SU-DHL-6 (cell line): ENCODE measurements at regions not wholly inside any gene's neighbourhood (a gene's known extent, or its start where the extent isn't known, plus 50 kb on each side); places are given as distances from the start of the nearest gene placed in this dataset.

Experiments
- H2AFZ ChIP-seq: fragments of 200-600 bp; sonication (generic); 2 replicates; pipeline ENCODE4 v1.6.1; 2014; ENCODE audit warnings: low read depth, mild to moderate bottlenecking, moderate library complexity, mixed read lengths, antibody characterized with exemption, low read length; ENCODE audit not compliant: severe bottlenecking
- H3F3A ChIP-seq: fragments of 200-600 bp; shearing (Covaris generic); 2 replicates; pipeline ENCODE4 v1.6.0; 2016; ENCODE audit warnings: antibody characterized with exemption, mild to moderate bottlenecking; ENCODE audit not compliant: insufficient read depth
- H3K27ac ChIP-seq: fragments of 200-600 bp; sonication (generic); 2 replicates; pipeline ENCODE4 v1.5.1; 2016; ENCODE audit warnings: low read depth, mild to moderate bottlenecking, low read length, moderate library complexity, mixed read lengths
- H3K27me3 ChIP-seq: fragments of 200-600 bp; sonication (generic), shearing (Covaris generic); 2 replicates; pipeline ENCODE4 v1.6.0; 2014; ENCODE audit warnings: mild to moderate bottlenecking, low read length
- H3K36me3 ChIP-seq: fragments of 200-600 bp; sonication (generic); 2 replicates; pipeline ENCODE4 v1.6.1; 2014; ENCODE audit warnings: mild to moderate bottlenecking, low read length, mixed read lengths
- H3K4me2 ChIP-seq: fragments of 300-600, 200-600 bp; shearing (Covaris generic), sonication (generic); 2 replicates; pipeline ENCODE4 v1.6.0; 2014; ENCODE audit warnings: low read length, low read depth, mild to moderate bottlenecking; ENCODE audit not compliant: poor library complexity, severe bottlenecking
- H3K4me3 ChIP-seq: fragments of 200-600 bp; sonication (generic); 2 replicates; pipeline ENCODE4 v1.5.1; 2014; ENCODE audit warnings: antibody characterized with exemption, low read length, mild to moderate bottlenecking, mixed read lengths; ENCODE audit not compliant: insufficient read depth, poor library complexity, severe bottlenecking
- H3K79me2 ChIP-seq: fragments of 200-600 bp; sonication (generic); 2 replicates; pipeline ENCODE4 v1.6.1; 2014; ENCODE audit warnings: mild to moderate bottlenecking, low read length, moderate library complexity; ENCODE audit not compliant: insufficient read depth
- H3K9ac ChIP-seq: fragments of 200-600 bp; sonication (generic); 2 replicates; pipeline ENCODE4 v1.7.0; 2014; ENCODE audit warnings: mild to moderate bottlenecking, low read length
- H3K9me2 ChIP-seq: fragments of 200-600 bp; sonication (generic); replicated peaks from 2 replicates; pipeline ENCODE4 v1.6.1; 2014; ENCODE audit warnings: low read length; ENCODE audit not compliant: insufficient read depth
- H3K9me3 ChIP-seq: fragments of 200-600 bp; sonication (generic); 2 replicates; pipeline ENCODE4 v1.6.1; 2014; ENCODE audit warnings: low read length, mixed read lengths; ENCODE audit not compliant: insufficient read depth
- H4K20me1 ChIP-seq: fragments of 200-600 bp; sonication (generic); 2 replicates; pipeline ENCODE4 v1.6.1; 2014; ENCODE audit warnings: low read depth, mild to moderate bottlenecking, antibody characterized with exemption, low read length, moderate library complexity, mixed read lengths
- CTCF ChIP-seq: fragments of 200-600 bp; sonication (generic); IDR thresholded peaks from one replicate; pipeline ENCODE4 v1.5.1; 2017; ENCODE audit warnings: antibody characterized with exemption, mild to moderate bottlenecking, low read length, moderate library complexity; ENCODE audit not compliant: insufficient read depth, poor library complexity, severe bottlenecking
- EZH2phosphoT487 ChIP-seq: fragments of 200-600 bp; sonication (generic), shearing (Covaris generic); conservative IDR thresholded peaks from 2 replicates; pipeline ENCODE4 v1.6.1; 2018; ENCODE audit warnings: mild to moderate bottlenecking, antibody characterized with exemption, low read length, moderate library complexity, mixed read lengths

GRCh38 chr14:104362761-104363605 is 216.6 kb upstream of the C14orf180 start:
- TF ChIP-seq CTCF, result no peak
- no peak for TF ChIP-seq EZH2phosphoT487
- Histone ChIP-seq H3K36me3 (no peaks in the 10 kb centered on the region), H4K20me1 (no peaks in the 10 kb centered on the region), H3K9me3 (no peaks in the 10 kb centered on the region), H2AFZ (no peak overlapping the region), H3F3A (no peaks in the 10 kb centered on the region), H3K79me2 (no peaks in the 10 kb centered on the region), H3K27ac (no peak overlapping the region), H3K27me3 (no peaks in the 10 kb centered on the region), H3K9me2 (no peaks in the 10 kb centered on the region), H3K4me2 (no peak overlapping the region), H3K4me3 (no peak overlapping the region), H3K9ac (no peak overlapping the region)

- H3K9me3 ChIP-seq, result no peaks in the 10 kb centered on the region
- TF ChIP-seq EZH2phosphoT487, result no peak
- no peak for TF ChIP-seq CTCF
- H3K79me2 ChIP-seq, result no peaks in the 10 kb centered on the region
- H3K36me3 ChIP-seq, result no peaks in the 10 kb centered on the region
- H3K27ac ChIP-seq, result no peak overlapping the region
- H3K9ac ChIP-seq, result no peak overlapping the region
- H3K9me2 ChIP-seq, result no peaks in the 10 kb centered on the region
- no peaks in the 10 kb centered on the region for H3K27me3 ChIP-seq
- H3K4me2 ChIP-seq, result no peak overlapping the region
- no peaks in the 10 kb centered on the region for H3F3A ChIP-seq
- no peak overlapping the region for H2AFZ ChIP-seq
- no peaks in the 10 kb centered on the region for H4K20me1 ChIP-seq
- no peak overlapping the region for H3K4me3 ChIP-seq
These were observed 215.4 kb upstream of the C14orf180 start for GRCh38 chr14:104363891-104364760.

- no peak overlapping the region for H3K9ac ChIP-seq
- no peak overlapping the region for H3K4me3 ChIP-seq
- no peaks in the 10 kb centered on the region for H3K9me2 ChIP-seq
- H3K79me2 ChIP-seq, result no peaks in the 10 kb centered on the region
- H3K27ac ChIP-seq, result no peak overlapping the region
- H4K20me1 ChIP-seq, result no peaks in the 10 kb centered on the region
- TF ChIP-seq EZH2phosphoT487 (no peak), CTCF (no peak)
- H3K9me3 ChIP-seq, result no peaks in the 10 kb centered on the region
- no peaks in the 10 kb centered on the region for H3F3A ChIP-seq
- H3K27me3 ChIP-seq, result no peaks in the 10 kb centered on the region
- no peak overlapping the region for H3K4me2 ChIP-seq
- H2AFZ ChIP-seq, result no peak overlapping the region
- H3K36me3 ChIP-seq, result no peaks in the 10 kb centered on the region
These were observed 214.7 kb upstream of the C14orf180 start for GRCh38 chr14:104364830-104365229.
